ENCODE measurements at regions not wholly inside any gene's neighbourhood (a gene's known extent, or its start where the extent isn't known, plus 50 kb on each side); places are given as distances from the start of the nearest gene placed in this dataset.

GRCh38 chrX:65601530-65602220 is 65.8 kb upstream of the MSN start (continued):
- TF ChIP-seq ZMIZ1 (IDR thresholded peaks at IDR 0.05; ENCODE audit: low read depth in 2 of 2, low read length in 2 of 2) (no peak), ZNF395 (CRISPR knock-in tag; IDR thresholded peaks at IDR 0.05) (peak; percentile 57; the same call in 1 of the 2 replicates), CHAMP1 (IDR thresholded peaks at IDR 0.05) (no peak), ZNF224 (CRISPR knock-in tag; IDR thresholded peaks at IDR 0.05) (no peak), FOXK2 (conservative IDR thresholded peaks at IDR 0.05 in 1 of 2, IDR thresholded peaks at IDR 0.05 in 1 of 2; ENCODE audit: low read depth in 2 of 2) (peak in 1 of 2 experiments; percentile 59; a peak in 2 of 4 replicates), ZNF354B (CRISPR knock-in tag; IDR thresholded peaks at IDR 0.05) (no peak), NFIC (IDR thresholded peaks at IDR 0.05) (peak; percentile 38; the same call in 1 of the 2 replicates), SMAD4 (CRISPR knock-in tag; conservative IDR thresholded peaks at IDR 0.05) (peak; percentile 32), MTA1 (IDR thresholded peaks at IDR 0.05; ENCODE audit: borderline replicate concordance) (no peak), CEBPG (CRISPR knock-in tag; IDR thresholded peaks at IDR 0.05) (peak; percentile 67), CEBPG (tag; conservative IDR thresholded peaks at IDR 0.05 in 1 of 2, IDR thresholded peaks at IDR 0.05 in 1 of 2) (peak in 1 of 2 experiments; percentile 75; a peak in 2 of 4 replicates), ZNF41 (CRISPR knock-in tag; conservative IDR thresholded peaks at IDR 0.05) (no peak), FOXM1 (IDR thresholded peaks at IDR 0.05; ENCODE audit: low read depth) (no peak), FOXM1 (CRISPR knock-in tag; IDR thresholded peaks at IDR 0.05; ENCODE audit: low read depth) (no peak)
